Kidney (tissue), 13 donors: ENCODE measurements at regions not wholly inside any gene's neighbourhood (a gene's known extent, or its start where the extent isn't known, plus 50 kb on each side); places are given as distances from the start of the nearest gene placed in this dataset.

ENCODE experiments used
- DNase-seq, 5 donors: peaks; one replicate each; pipeline ENCODE4 v3.0.0-alpha.2; 2013 to 2020
- FAIRE-seq: peaks from 2 replicates; lab custom pipeline; 2012; peaks lifted over from hg19 to GRCh38; lab: Jason Lieb, UNC
- H3K27ac ChIP-seq, 2 donors: one replicate each; pipeline ENCODE4 v1.7.0; 2013; ENCODE audit warnings: low read depth in 2 of 2, low read length in 2 of 2, inconsistent platforms in 1 of 2
- H3K27me3 ChIP-seq: one replicate; pipeline ENCODE4 v1.7.1; 2013; ENCODE audit warnings: low read length, inconsistent platforms; ENCODE audit not compliant: control insufficient read depth, insufficient read depth
- H3K36me3 ChIP-seq, 3 donors: one replicate each; pipeline versions ENCODE4 v1.7.0 to v1.7.1; 2013; ENCODE audit warnings: low read length in 3 of 3, control low read depth in 1 of 3, inconsistent platforms in 1 of 3; ENCODE audit not compliant: insufficient read depth in 3 of 3, control insufficient read depth in 2 of 3
- H3K4me1 ChIP-seq, 3 donors: one replicate each; pipeline versions ENCODE4 v1.7.0 to v1.7.1; 2013; ENCODE audit warnings: low read length in 3 of 3, inconsistent platforms in 1 of 3, low read depth in 1 of 3; ENCODE audit not compliant: control insufficient read depth in 2 of 3, insufficient read depth in 2 of 3
- H3K4me3 ChIP-seq, 3 donors: one replicate each; pipeline versions ENCODE4 v1.7.0 to v1.8.1; 2013; ENCODE audit warnings: low read length in 3 of 3, control low read depth in 1 of 3, inconsistent platforms in 1 of 3
- H3K9ac ChIP-seq, 3 donors: one replicate each; pipeline versions ENCODE4 v1.7.0 to v1.7.1; 2013; ENCODE audit warnings: low read length in 3 of 3, control low read depth in 1 of 3, inconsistent platforms in 1 of 3
- H3K9me3 ChIP-seq, 3 donors: one replicate each; pipeline versions ENCODE4 v1.7.0 to v1.7.1; 2013; ENCODE audit warnings: low read length in 3 of 3, control low read depth in 1 of 3, inconsistent platforms in 1 of 3; ENCODE audit not compliant: control insufficient read depth in 2 of 3, insufficient read depth in 1 of 3
- intact Hi-C: fragments of 100-400 bp; cut with DNase I; formaldehyde crosslinking; loops from one replicate; pipeline ENCODE4 v1.11.1; 2022
- TF ChIP-seq, protein P1 (sequence below): IDR thresholded peaks from 3 replicates; pipeline ENCODE4 v1.5.1; 2012; ENCODE audit warnings: mild to moderate bottlenecking, moderate library complexity, borderline replicate concordance; ENCODE audit not compliant: insufficient read depth; ENCODE audit errors: extremely low read depth
- donor health status: control.
- donor health status: control.
- donor health status: control.
- donor health status: control.
- donor health status: control.
- donor health status: DM: yes; HTN: yes; CAD: no.
- donor health status: Normal renal cell carcinoma (clear cell type).

DNA sequence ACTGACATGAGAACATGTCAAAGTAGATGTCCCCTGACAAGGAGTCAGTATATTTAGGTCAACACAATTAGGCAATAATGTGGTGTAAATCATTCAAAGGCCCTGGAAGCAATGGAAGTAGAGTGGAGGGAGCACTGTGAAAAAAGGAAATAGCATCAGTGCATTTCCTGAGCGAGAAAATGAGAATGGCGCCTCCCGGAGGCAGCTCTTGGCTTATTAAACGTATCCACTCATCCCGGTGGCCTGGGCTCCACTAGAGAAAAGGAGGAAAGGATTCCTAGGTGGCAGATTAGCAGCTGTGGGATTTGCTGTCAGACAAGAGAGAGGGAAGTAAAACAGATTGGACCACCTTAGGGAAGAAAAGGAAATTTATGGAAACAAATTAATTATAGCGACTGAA is 173.7 kb upstream of the TMTC4 start:
- no peak overlapping the region for H3K4me3 ChIP-seq
- H3K4me1 ChIP-seq: no peaks in the 10 kb centered on the region
- H3K27ac ChIP-seq: no peak overlapping the region
- DNase-seq (no peak), FAIRE-seq (no peak)
- H3K36me3 ChIP-seq: no peaks in the 10 kb centered on the region
- H3K27me3 ChIP-seq: no peaks in the 10 kb centered on the region
- H3K9me3 ChIP-seq: no peaks in the 10 kb centered on the region
- intact Hi-C loops: no loop called here
- TF ChIP-seq, protein P1, sequence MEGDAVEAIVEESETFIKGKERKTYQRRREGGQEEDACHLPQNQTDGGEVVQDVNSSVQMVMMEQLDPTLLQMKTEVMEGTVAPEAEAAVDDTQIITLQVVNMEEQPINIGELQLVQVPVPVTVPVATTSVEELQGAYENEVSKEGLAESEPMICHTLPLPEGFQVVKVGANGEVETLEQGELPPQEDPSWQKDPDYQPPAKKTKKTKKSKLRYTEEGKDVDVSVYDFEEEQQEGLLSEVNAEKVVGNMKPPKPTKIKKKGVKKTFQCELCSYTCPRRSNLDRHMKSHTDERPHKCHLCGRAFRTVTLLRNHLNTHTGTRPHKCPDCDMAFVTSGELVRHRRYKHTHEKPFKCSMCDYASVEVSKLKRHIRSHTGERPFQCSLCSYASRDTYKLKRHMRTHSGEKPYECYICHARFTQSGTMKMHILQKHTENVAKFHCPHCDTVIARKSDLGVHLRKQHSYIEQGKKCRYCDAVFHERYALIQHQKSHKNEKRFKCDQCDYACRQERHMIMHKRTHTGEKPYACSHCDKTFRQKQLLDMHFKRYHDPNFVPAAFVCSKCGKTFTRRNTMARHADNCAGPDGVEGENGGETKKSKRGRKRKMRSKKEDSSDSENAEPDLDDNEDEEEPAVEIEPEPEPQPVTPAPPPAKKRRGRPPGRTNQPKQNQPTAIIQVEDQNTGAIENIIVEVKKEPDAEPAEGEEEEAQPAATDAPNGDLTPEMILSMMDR: no peak
- H3K9ac ChIP-seq: no peak overlapping the region

DNA sequence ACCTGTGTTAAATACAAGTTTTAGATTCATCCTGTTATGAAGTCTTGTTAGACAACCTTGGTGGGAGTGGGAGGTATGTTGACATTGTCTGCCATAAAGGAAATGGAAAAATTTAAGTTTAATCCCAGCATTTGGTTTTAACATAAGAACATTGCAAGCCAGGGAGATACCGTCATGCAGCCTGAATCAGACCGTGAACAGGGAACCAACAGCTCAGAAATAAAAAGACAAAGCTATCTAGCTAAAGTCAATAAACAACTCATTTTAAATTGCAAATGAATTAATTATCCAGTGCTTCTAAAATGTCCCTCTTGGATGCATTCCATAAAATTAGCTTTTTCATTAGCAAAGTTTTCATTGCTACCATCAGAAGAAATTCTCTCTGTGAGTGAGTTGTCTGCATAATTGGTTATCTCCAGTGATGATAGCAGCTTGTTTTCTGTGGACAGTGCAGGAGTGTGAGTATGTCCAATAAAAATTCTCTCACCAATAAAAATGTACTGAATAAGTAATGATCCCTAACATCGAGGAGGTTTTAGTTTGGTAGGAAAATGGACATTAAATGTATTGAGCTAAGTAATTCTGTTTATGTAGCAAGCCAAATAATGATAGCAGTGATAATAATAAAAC is 170.6 kb upstream of the TMTC4 start:
- Histone ChIP-seq H3K4me1 (no peaks in the 10 kb centered on the region), H3K36me3 (no peaks in the 10 kb centered on the region), H3K9me3 (no peaks in the 10 kb centered on the region), H3K27ac (no peak overlapping the region), H3K27me3 (no peaks in the 10 kb centered on the region), H3K4me3 (no peak overlapping the region), H3K9ac (no peak overlapping the region)
- FAIRE-seq (no peak), DNase-seq (no peak)
- TF ChIP-seq, protein P1: no peak
- intact Hi-C loops: no loop called here

DNA sequence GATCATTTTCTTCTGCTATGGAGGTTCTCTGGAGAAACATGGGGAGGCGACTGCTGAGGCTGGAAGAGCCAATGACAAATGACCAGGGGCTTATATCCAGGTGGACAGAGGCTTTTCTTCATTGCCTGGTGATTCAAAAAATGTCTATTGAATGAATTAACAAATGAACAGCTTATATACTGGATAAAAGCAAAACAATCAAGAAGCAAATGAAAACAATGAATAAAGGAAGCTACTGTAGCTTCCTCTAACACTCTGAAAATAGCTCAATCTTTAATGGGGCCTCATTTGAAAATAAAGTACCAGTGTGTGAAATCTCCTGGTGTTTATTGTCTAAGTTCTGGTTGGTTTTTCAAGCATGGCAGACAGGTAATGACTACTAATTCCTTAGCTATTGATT is 167.5 kb upstream of the TMTC4 start:
- Histone ChIP-seq H3K27me3 (no peaks in the 10 kb centered on the region), H3K36me3 (no peaks in the 10 kb centered on the region), H3K27ac (no peak overlapping the region), H3K9ac (no peak overlapping the region), H3K4me1 (no peaks in the 10 kb centered on the region), H3K9me3 (no peaks in the 10 kb centered on the region), H3K4me3 (no peak overlapping the region)
- intact Hi-C loops: no loop called here
- FAIRE-seq (no peak), DNase-seq (no peak)
- TF ChIP-seq, protein P1: no peak

DNA sequence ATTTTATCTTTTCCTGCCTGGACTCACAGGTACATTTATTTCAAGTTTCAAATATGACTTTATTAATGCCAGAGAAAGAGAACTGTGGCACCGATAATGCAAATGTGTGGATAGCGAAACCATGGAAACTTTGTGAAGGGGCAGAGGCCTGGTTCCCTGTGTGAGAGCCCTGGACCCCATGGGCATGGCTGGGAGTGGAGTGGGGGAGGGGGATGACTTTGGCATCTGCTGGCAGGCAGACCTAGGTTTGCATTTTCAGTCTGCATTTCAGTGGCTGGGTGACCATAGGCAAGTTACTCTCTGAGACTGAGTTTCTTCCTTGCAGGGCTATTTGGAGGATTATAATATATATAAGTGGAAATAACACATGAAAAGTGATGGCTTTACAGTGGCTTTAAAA is 163.8 kb upstream of the TMTC4 start:
- Histone ChIP-seq H3K4me3 (no peak overlapping the region), H3K9ac (no peak overlapping the region), H3K27me3 (no peaks in the 10 kb centered on the region), H3K9me3 (no peaks in the 10 kb centered on the region), H3K27ac (no peak overlapping the region), H3K4me1 (no peaks in the 10 kb centered on the region), H3K36me3 (no peaks in the 10 kb centered on the region)
- no peak for DNase-seq
- FAIRE-seq: no peak
- TF ChIP-seq, protein P1: no peak
- intact Hi-C loops: no loop called here
